CD4-positive, alpha-beta T cell (primary cell): ENCODE measurements at regions not wholly inside any gene's neighbourhood (a gene's known extent, or its start where the extent isn't known, plus 50 kb on each side); places are given as distances from the start of the nearest gene placed in this dataset.

ENCODE experiments used
- ATAC-seq: fragments of 200-7000 bp; cut with Tn5 transposase; one replicate; pipeline ENCODE4 v1.10.0; 2022; ENCODE audit warnings: mild to moderate bottlenecking; ENCODE audit not compliant: poor library complexity
- CTCF ChIA-PET: fragments of 350-600 bp; sonication (Branson Sonifier 250); formaldehyde crosslinking; loops from one replicate; lab custom pipeline; 2021; ENCODE audit warnings: antibody characterized with exemption, inconsistent platforms; lab: Charles Lee
- POLR2A ChIA-PET: fragments of 350-600 bp; sonication (Branson Sonifier 250); formaldehyde crosslinking; loops from one replicate; lab custom pipeline; 2021; ENCODE audit warnings: antibody characterized with exemption, inconsistent platforms; lab: Charles Lee
- DNase-seq, 14 experiments: peaks; one replicate each; pipeline ENCODE4 v3.0.0-alpha.2; 2013 to 2020; ENCODE audit warnings: mixed read lengths in 2 of 14
- H3K27ac ChIP-seq, 2 donors: one replicate each; pipeline versions ENCODE4 v1.5.1 to v1.7.0; 2013; ENCODE audit warnings: low read length in 2 of 2, low read depth in 1 of 2, mild to moderate bottlenecking in 1 of 2
- H3K27me3 ChIP-seq, 2 experiments: 1 replicate in 1 of 2; 2 replicates in 1 of 2; pipeline versions ENCODE4 v1.6.1 to v1.7.0; 2013; ENCODE audit warnings: low read length in 2 of 2, control low read depth in 1 of 2, mild to moderate bottlenecking in 1 of 2, moderate library complexity in 1 of 2; ENCODE audit not compliant: insufficient read depth in 2 of 2, control insufficient read depth in 1 of 2
- H3K36me3 ChIP-seq: one replicate; pipeline ENCODE4 v1.6.1; 2013; ENCODE audit warnings: low read length, control low read depth; ENCODE audit not compliant: insufficient read depth
- H3K4me1 ChIP-seq: one replicate; pipeline ENCODE4 v1.6.1; 2013; ENCODE audit warnings: low read length, control low read depth; ENCODE audit not compliant: insufficient read depth
- H3K4me3 ChIP-seq: one replicate; pipeline ENCODE4 v1.5.1; 2013; ENCODE audit warnings: mild to moderate bottlenecking, low read length, moderate library complexity
- H3K9me3 ChIP-seq, 2 experiments: 1 replicate in 1 of 2; 2 replicates in 1 of 2; pipeline versions ENCODE4 v1.6.1 to v1.7.0; 2013; ENCODE audit warnings: low read length in 2 of 2, mild to moderate bottlenecking in 2 of 2, control low read depth in 1 of 2, moderate library complexity in 1 of 2; ENCODE audit not compliant: control insufficient read depth in 1 of 2, insufficient read depth in 1 of 2
- H3K27ac Mint-ChIP-seq: one replicate; pipeline ENCODE4 v1.8.0; 2020; ENCODE audit warnings: mixed read lengths
- H3K27me3 Mint-ChIP-seq: one replicate; pipeline ENCODE4 v1.8.0; 2021; ENCODE audit warnings: mixed read lengths
- H3K36me3 Mint-ChIP-seq: one replicate; pipeline ENCODE4 v1.8.0; 2021; ENCODE audit warnings: low read depth, mixed read lengths
- H3K4me1 Mint-ChIP-seq: one replicate; pipeline ENCODE4 v1.8.0; 2021; ENCODE audit warnings: low read depth, mixed read lengths
- H3K4me3 Mint-ChIP-seq: one replicate; pipeline ENCODE4 v1.8.0; 2020; ENCODE audit warnings: mild to moderate bottlenecking, mixed read lengths
- H3K9me3 Mint-ChIP-seq: one replicate; pipeline ENCODE4 v1.8.0; 2020; ENCODE audit warnings: mixed read lengths
- intact Hi-C, 2 experiments: fragments of 100-400 bp; cut with DNase I in 1 of 2; cut with micrococcal nuclease in 1 of 2; formaldehyde crosslinking; loops; one replicate each; pipeline versions ENCODE4 v1.15.1 to v1.9.0; 2023 to 2025; cut with DNase I, micrococcal nuclease
- TF ChIP-seq, protein P1 (sequence below): fragments of 200-600 bp; IDR thresholded peaks from one replicate; pipeline ENCODE4 v1.8.0; 2022; ENCODE audit warnings: antibody characterized with exemption, mild to moderate bottlenecking

GRCh38 chr16:85330694-85331188, 218.5 kb upstream of the CIBAR2 start:
- Mint-ChIP-seq H3K36me3 (no peaks in the 10 kb centered on the region), H3K4me3 (no peak overlapping the region), H3K27ac (no peak overlapping the region), H3K27me3 (peaks cover 9% of the 10 kb centered on the region), H3K9me3 (no peaks in the 10 kb centered on the region), H3K4me1 (peaks cover 23% of the 10 kb centered on the region)
- Histone ChIP-seq H3K4me3 (no peak overlapping the region), H3K36me3 (no peaks in the 10 kb centered on the region), H3K9me3 (peaks cover 0 to 14% of the 10 kb centered on the region in 2 experiments), H3K27ac (no peak overlapping the region), H3K4me1 (peaks cover 22% of the 10 kb centered on the region), H3K27me3 (peaks cover 17 to 19% of the 10 kb centered on the region in 2 experiments)
- TF ChIP-seq, protein P1, sequence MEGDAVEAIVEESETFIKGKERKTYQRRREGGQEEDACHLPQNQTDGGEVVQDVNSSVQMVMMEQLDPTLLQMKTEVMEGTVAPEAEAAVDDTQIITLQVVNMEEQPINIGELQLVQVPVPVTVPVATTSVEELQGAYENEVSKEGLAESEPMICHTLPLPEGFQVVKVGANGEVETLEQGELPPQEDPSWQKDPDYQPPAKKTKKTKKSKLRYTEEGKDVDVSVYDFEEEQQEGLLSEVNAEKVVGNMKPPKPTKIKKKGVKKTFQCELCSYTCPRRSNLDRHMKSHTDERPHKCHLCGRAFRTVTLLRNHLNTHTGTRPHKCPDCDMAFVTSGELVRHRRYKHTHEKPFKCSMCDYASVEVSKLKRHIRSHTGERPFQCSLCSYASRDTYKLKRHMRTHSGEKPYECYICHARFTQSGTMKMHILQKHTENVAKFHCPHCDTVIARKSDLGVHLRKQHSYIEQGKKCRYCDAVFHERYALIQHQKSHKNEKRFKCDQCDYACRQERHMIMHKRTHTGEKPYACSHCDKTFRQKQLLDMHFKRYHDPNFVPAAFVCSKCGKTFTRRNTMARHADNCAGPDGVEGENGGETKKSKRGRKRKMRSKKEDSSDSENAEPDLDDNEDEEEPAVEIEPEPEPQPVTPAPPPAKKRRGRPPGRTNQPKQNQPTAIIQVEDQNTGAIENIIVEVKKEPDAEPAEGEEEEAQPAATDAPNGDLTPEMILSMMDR = peak; percentile 40
- DNase-seq (peak in 5 of 14 experiments; percentile 16 to 66 (median 40)), ATAC-seq (peak; percentile 58)
- CTCF ChIA-PET = interaction anchor here (0.6 kb wide), 1 partner anchor 22 kb away, joined by 3 read pairs; no protein-coding TSS in a partner anchor
- POLR2A ChIA-PET = interaction anchor here (0.7 to 1.5 kb wide), 4 partner anchors 19 to 286 kb away, joined by 3 to 9 read pairs (median 4); no protein-coding TSS in a partner anchor
- intact Hi-C loops = loop anchor here (1.0 kb wide), 1 partner anchor 27 kb away; no protein-coding TSS in a partner anchor

DNA sequence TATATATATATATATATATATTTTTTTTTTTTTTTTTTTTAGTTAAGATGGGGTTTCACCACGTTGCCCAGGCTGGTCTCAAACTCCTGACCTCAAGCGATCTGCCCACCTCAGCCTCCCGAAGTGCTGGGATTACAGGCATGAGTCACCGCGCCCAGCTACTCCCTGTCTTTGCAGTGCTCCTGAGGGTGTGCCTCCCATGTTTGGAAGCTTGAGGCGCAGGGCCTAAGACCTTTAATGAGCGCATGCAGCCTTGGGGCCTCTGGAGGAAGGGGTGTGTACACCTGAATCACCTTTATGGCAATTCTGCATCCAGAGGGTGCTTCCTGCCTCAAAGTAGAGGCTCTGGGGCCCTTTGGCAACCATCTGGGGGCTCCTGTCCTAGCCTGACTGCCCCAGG, 219.4 kb upstream of the CIBAR2 start:
- H3K27me3 ChIP-seq = peaks cover 17 to 19% of the 10 kb centered on the region in 2 experiments
- Mint-ChIP-seq H3K4me3 (no peak overlapping the region), H3K27ac (no peak overlapping the region), H3K4me1 (peaks cover 23% of the 10 kb centered on the region), H3K9me3 (no peaks in the 10 kb centered on the region), H3K36me3 (no peaks in the 10 kb centered on the region), H3K27me3 (peaks cover 9% of the 10 kb centered on the region)
- intact Hi-C loops = no loop called here
- H3K36me3 ChIP-seq = no peaks in the 10 kb centered on the region
- TF ChIP-seq, protein P1 = no peak
- H3K9me3 ChIP-seq = peaks cover 0 to 13% of the 10 kb centered on the region in 2 experiments
- no peak overlapping the region for H3K27ac ChIP-seq
- ChIA-PET POLR2A (interaction anchor here (1.5 kb wide), 1 partner anchor 23 kb away, joined by 9 read pairs; no protein-coding TSS in a partner anchor), CTCF (interaction anchor here (0.6 kb wide), 1 partner anchor 75 kb away, joined by 3 read pairs; no protein-coding TSS in a partner anchor)
- no peak overlapping the region for H3K4me3 ChIP-seq
- DNase-seq (no peak), ATAC-seq (no peak)
- H3K4me1 ChIP-seq = peaks cover 24% of the 10 kb centered on the region

DNA sequence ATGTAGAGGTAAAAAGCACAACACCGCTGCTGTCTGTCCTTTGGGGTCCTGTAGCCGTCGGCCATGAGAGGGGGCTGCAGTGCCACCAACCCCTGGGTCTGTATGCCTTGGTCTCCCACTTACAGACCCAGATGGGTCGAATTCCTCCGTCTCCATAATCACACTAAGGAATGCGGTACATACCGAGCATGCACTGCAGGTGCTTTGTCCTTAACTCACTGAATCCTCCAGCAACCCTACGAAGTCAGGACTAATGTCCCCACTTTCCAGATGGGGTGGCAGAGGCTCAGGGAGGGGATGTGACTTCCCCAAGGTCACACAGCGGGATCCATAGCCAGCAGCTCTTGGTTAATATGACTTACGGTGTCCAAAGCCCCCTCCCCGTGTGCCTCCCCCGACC, 219.9 kb upstream of the CIBAR2 start:
- Histone ChIP-seq H3K27ac (no peak overlapping the region), H3K4me1 (peaks cover 24% of the 10 kb centered on the region), H3K9me3 (peaks cover 0 to 10% of the 10 kb centered on the region in 2 experiments), H3K4me3 (no peak overlapping the region), H3K36me3 (no peaks in the 10 kb centered on the region), H3K27me3 (peaks cover 17 to 19% of the 10 kb centered on the region in 2 experiments)
- DNase-seq (no peak), ATAC-seq (no peak)
- CTCF ChIA-PET = interaction anchor here (0.6 kb wide), 1 partner anchor 75 kb away, joined by 3 read pairs; no protein-coding TSS in a partner anchor
- TF ChIP-seq, protein P1 = no peak
- intact Hi-C loops = no loop called here
- Mint-ChIP-seq H3K27me3 (peaks cover 9% of the 10 kb centered on the region), H3K4me1 (peaks cover 23% of the 10 kb centered on the region), H3K27ac (no peak overlapping the region), H3K9me3 (no peaks in the 10 kb centered on the region), H3K36me3 (no peaks in the 10 kb centered on the region), H3K4me3 (no peak overlapping the region)
- POLR2A ChIA-PET = no interaction called here
